HG03280 (cell line): ENCODE measurements at regions not wholly inside any gene's neighbourhood (a gene's known extent, or its start where the extent isn't known, plus 50 kb on each side); places are given as distances from the start of the nearest gene placed in this dataset.
"Not testable (repeated sequence)": the region's sequence is repeated elsewhere in the genome, so short reads cannot be mapped to it uniquely, and the experiment has no call there.

Source experiments
- ATAC-seq: cut with Tn5 transposase; IDR thresholded peaks from one replicate; pipeline ENCODE4 v1.9.1; 2021; ENCODE audit warnings: mild to moderate bottlenecking, moderate library complexity; ENCODE audit not compliant: unreplicated experiment

- no peak for ATAC-seq
Observed at GRCh38 chr13:90511903-90512302, 835.6 kb upstream of the MIR17HG start.

GRCh38 chr13:90514712-90515111, 832.8 kb upstream of the MIR17HG start:
- not testable (repeated sequence) for ATAC-seq

GRCh38 chr13:90518417-90518816, 829.1 kb upstream of the MIR17HG start:
- no peak for ATAC-seq

GRCh38 chr13:90519157-90519556, 828.3 kb upstream of the MIR17HG start:
- ATAC-seq = no peak

- ATAC-seq = no peak
Observed at GRCh38 chr13:90526711-90527110, 820.8 kb upstream of the MIR17HG start.

GRCh38 chr13:90531744-90532143, 815.7 kb upstream of the MIR17HG start:
- ATAC-seq = no peak

- no peak for ATAC-seq
Observed at GRCh38 chr13:90532861-90533492, 814.5 kb upstream of the MIR17HG start.

GRCh38 chr13:90533866-90534265, 813.6 kb upstream of the MIR17HG start:
- no peak for ATAC-seq

GRCh38 chr13:90534617-90535370, 812.7 kb upstream of the MIR17HG start:
- ATAC-seq = no peak

- no peak for ATAC-seq
Observed at GRCh38 chr13:90535421-90535820, 812.1 kb upstream of the MIR17HG start.

- no peak for ATAC-seq
Observed at GRCh38 chr13:90538063-90538462, 809.4 kb upstream of the MIR17HG start.

GRCh38 chr13:90541346-90541745, 806.1 kb upstream of the MIR17HG start:
- ATAC-seq = no peak

GRCh38 chr13:90542959-90543505, 804.5 kb upstream of the MIR17HG start:
- no peak for ATAC-seq

- ATAC-seq = no peak
Observed at GRCh38 chr13:90545070-90545840, 802.2 kb upstream of the MIR17HG start.

- no peak for ATAC-seq
Observed at GRCh38 chr13:90547272-90547790, 800.2 kb upstream of the MIR17HG start.

- no peak for ATAC-seq
Observed at GRCh38 chr13:90551253-90551652, 796.2 kb upstream of the MIR17HG start.

GRCh38 chr13:90552702-90553101, 794.8 kb upstream of the MIR17HG start:
- ATAC-seq = no peak

- no peak for ATAC-seq
Observed at GRCh38 chr13:90553159-90553558, 794.3 kb upstream of the MIR17HG start.

GRCh38 chr13:90557626-90558025, 789.9 kb upstream of the MIR17HG start:
- ATAC-seq = no peak

- no peak for ATAC-seq
Observed at GRCh38 chr13:90562443-90562842, 785.0 kb upstream of the MIR17HG start.

GRCh38 chr13:90564096-90564495, 783.4 kb upstream of the MIR17HG start:
- no peak for ATAC-seq
